ENCODE measurements at regions not wholly inside any gene's neighbourhood (a gene's known extent, or its start where the extent isn't known, plus 50 kb on each side); places are given as distances from the start of the nearest gene placed in this dataset.
"Not testable (repeated sequence)": the region's sequence is repeated elsewhere in the genome, so short reads cannot be mapped to it uniquely, and the experiment has no call there.

- DNase-seq = peak; percentile 11
Measured at GRCh38 chr13:24997367-24997967, 98.5 kb upstream of the PABPC3 start.

- no peak for DNase-seq
Measured at GRCh38 chr13:24998433-24998832, 97.5 kb upstream of the PABPC3 start.

GRCh38 chr13:25001476-25002206, 94.3 kb upstream of the PABPC3 start:
- no peak for DNase-seq

- DNase-seq = not testable (repeated sequence)
Measured at GRCh38 chr13:25002311-25002710, 93.6 kb upstream of the PABPC3 start.

GRCh38 chr13:25004489-25004888, 91.4 kb upstream of the PABPC3 start:
- not testable (repeated sequence) for DNase-seq

GRCh38 chr13:25005050-25005497, 90.9 kb upstream of the PABPC3 start:
- DNase-seq = not testable (repeated sequence)

GRCh38 chr13:25007389-25007788, 88.5 kb upstream of the PABPC3 start:
- not testable (repeated sequence) for DNase-seq

- DNase-seq = not testable (repeated sequence)
Measured at GRCh38 chr13:25014398-25014973, 81.5 kb upstream of the PABPC3 start.

GRCh38 chr13:25017176-25017575, 78.8 kb upstream of the PABPC3 start:
- DNase-seq = not testable (repeated sequence)

- not testable (repeated sequence) for DNase-seq
Measured at GRCh38 chr13:25017808-25018728, 77.9 kb upstream of the PABPC3 start.

- DNase-seq = no peak
Measured at GRCh38 chr13:25018729-25019115, 77.2 kb upstream of the PABPC3 start.

- DNase-seq = not testable (repeated sequence)
Measured at GRCh38 chr13:25019741-25020140, 76.2 kb upstream of the PABPC3 start.

GRCh38 chr13:25024175-25024574, 71.8 kb upstream of the PABPC3 start:
- DNase-seq = no peak

GRCh38 chr13:25032160-25032559, 63.8 kb upstream of the PABPC3 start:
- no peak for DNase-seq

GRCh38 chr13:25034173-25034572, 61.8 kb upstream of the PABPC3 start:
- DNase-seq = no peak

- peak; percentile 8 for DNase-seq
Measured at GRCh38 chr13:25037057-25037813, 58.7 kb upstream of the PABPC3 start.

GRCh38 chr13:25042151-25042865, 53.6 kb upstream of the PABPC3 start:
- no peak for DNase-seq

- DNase-seq = no peak
Measured at GRCh38 chr13:25044071-25044470, 51.9 kb upstream of the PABPC3 start.

Measured in activated gamma-delta T cell treated with Interleukin-2 at 50 U/mL for 16 hours (primary cell).